Liver (tissue), 7 donors: ENCODE measurements at regions not wholly inside any gene's neighbourhood (a gene's known extent, or its start where the extent isn't known, plus 50 kb on each side); places are given as distances from the start of the nearest gene placed in this dataset.

Experiments
- DNase-seq: peaks from one replicate; pipeline ENCODE4 v3.0.0-alpha.2; 2017; ENCODE audit warnings: low spot score
- H3K27ac ChIP-seq, 2 donors: one replicate each; pipeline ENCODE4 v1.7.0; 2013; ENCODE audit warnings: inconsistent platforms in 2 of 2, low read length in 2 of 2, control low read depth in 1 of 2, low read depth in 1 of 2, mild to moderate bottlenecking in 1 of 2
- H3K27me3 ChIP-seq, 4 donors: one replicate each; pipeline versions ENCODE4 v1.6.1 to v1.7.0; 2013; ENCODE audit warnings: low read length in 3 of 4, inconsistent platforms in 1 of 4, mild to moderate bottlenecking in 1 of 4, moderate library complexity in 1 of 4; ENCODE audit not compliant: control insufficient read depth in 4 of 4, insufficient read depth in 4 of 4
- H3K36me3 ChIP-seq, 4 donors: one replicate each; pipeline versions ENCODE4 v1.6.1 to v1.7.0; 2013; ENCODE audit warnings: low read length in 3 of 4, mild to moderate bottlenecking in 3 of 4, low read depth in 1 of 4, moderate library complexity in 1 of 4; ENCODE audit not compliant: control insufficient read depth in 4 of 4, insufficient read depth in 3 of 4
- H3K4me1 ChIP-seq, 4 donors: one replicate each; pipeline versions ENCODE4 v1.6.1 to v1.7.0; 2013; ENCODE audit warnings: low read length in 3 of 4, mild to moderate bottlenecking in 3 of 4, moderate library complexity in 1 of 4; ENCODE audit not compliant: control insufficient read depth in 4 of 4, insufficient read depth in 4 of 4
- H3K4me3 ChIP-seq, 3 donors: one replicate each; pipeline versions ENCODE4 v1.6.1 to v1.7.0; 2013; ENCODE audit warnings: low read length in 3 of 3, control low read depth in 1 of 3, low read depth in 1 of 3, mild to moderate bottlenecking in 1 of 3
- H3K9ac ChIP-seq, 2 donors: one replicate each; pipeline ENCODE4 v1.7.0; 2013; ENCODE audit warnings: low read length in 2 of 2, mild to moderate bottlenecking in 2 of 2, moderate library complexity in 2 of 2, control low read depth in 1 of 2, low read depth in 1 of 2
- H3K9me3 ChIP-seq, 4 donors: one replicate each; pipeline versions ENCODE4 v1.6.1 to v1.7.0; 2013; ENCODE audit warnings: low read length in 3 of 4; ENCODE audit not compliant: control insufficient read depth in 4 of 4
- EGR1 ChIP-seq, 2 donors: IDR thresholded peaks; 2 replicates each; pipeline ENCODE4 v1.6.1; 2016 to 2018; ENCODE audit warnings: antibody characterized with exemption in 2 of 2, low read depth in 2 of 2
- FOXA1 ChIP-seq: IDR thresholded peaks from 2 replicates; pipeline ENCODE4 v1.6.1; 2016; ENCODE audit warnings: antibody characterized with exemption
- FOXA2 ChIP-seq: IDR thresholded peaks from 2 replicates; pipeline ENCODE4 v1.6.1; 2016; ENCODE audit warnings: antibody characterized with exemption
- GABPA ChIP-seq, 2 donors: IDR thresholded peaks in 1 of 2; conservative IDR thresholded peaks in 1 of 2; 2 replicates each; pipeline ENCODE4 v1.6.1; 2016; ENCODE audit warnings: antibody characterized with exemption in 2 of 2, mild to moderate bottlenecking in 1 of 2, moderate library complexity in 1 of 2
- HNF4A ChIP-seq, 2 donors: conservative IDR thresholded peaks; 2 replicates each; pipeline ENCODE4 v1.6.1; 2016; ENCODE audit warnings: antibody characterized with exemption in 2 of 2, mild to moderate bottlenecking in 2 of 2
- JUND ChIP-seq, 2 donors: IDR thresholded peaks; 2 replicates each; pipeline ENCODE4 v1.6.1; 2016; ENCODE audit warnings: antibody characterized with exemption in 2 of 2
- NR2F2 ChIP-seq: IDR thresholded peaks from 2 replicates; pipeline ENCODE4 v1.6.1; 2016; ENCODE audit warnings: antibody characterized with exemption
- RXRA ChIP-seq, 2 donors: IDR thresholded peaks; 2 replicates each; pipeline ENCODE4 v1.6.1; 2017 to 2018; ENCODE audit warnings: antibody characterized with exemption in 2 of 2, mild to moderate bottlenecking in 1 of 2
- SP1 ChIP-seq: IDR thresholded peaks from 2 replicates; pipeline ENCODE4 v1.6.1; 2018; ENCODE audit warnings: antibody characterized with exemption, mild to moderate bottlenecking
- TAF1 ChIP-seq: conservative IDR thresholded peaks from 2 replicates; pipeline ENCODE4 v1.6.1; 2016; ENCODE audit warnings: antibody characterized with exemption, mild to moderate bottlenecking
- YY1 ChIP-seq: IDR thresholded peaks from 2 replicates; pipeline ENCODE4 v1.6.1; 2016; ENCODE audit warnings: antibody characterized with exemption, mild to moderate bottlenecking
- WGBS: extraction: QIAGEN DNeasy Blood & Tissue Kit; methylation state at CpG from one replicate; pipeline ENCODE4 v1.1.7; 2013; 5-methylcytosine and 5-hydroxymethylcytosine counted together
- TF ChIP-seq, protein P1 (sequence below): IDR thresholded peaks from 2 replicates; pipeline ENCODE4 v1.6.1; 2016; ENCODE audit warnings: antibody characterized with exemption, mild to moderate bottlenecking
- donor health status: healthy.
- donor health status: healthy.
- donor health status: healthy.
- donor health status: healthy.

DNA sequence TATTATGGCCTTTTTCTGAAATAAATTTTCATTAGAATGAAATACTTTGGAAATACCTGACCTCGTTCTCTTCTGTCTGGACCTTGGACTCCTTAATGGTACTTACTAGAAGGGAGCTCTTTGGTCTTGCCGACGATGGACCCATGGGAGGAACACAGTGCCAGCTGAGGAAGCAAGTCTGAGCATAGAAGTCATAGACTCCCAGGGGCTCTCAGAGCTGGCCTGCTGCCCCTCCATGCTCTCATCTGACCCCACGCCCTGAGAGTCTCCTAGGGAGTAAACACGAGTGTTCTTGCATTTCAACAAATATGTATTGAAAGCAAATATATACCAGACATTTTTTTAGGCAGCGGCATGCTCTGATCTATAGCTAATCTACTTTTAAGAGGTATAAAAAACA, 87.8 kb downstream of the PLEKHG1 start:
- H3K4me3 ChIP-seq: no peak overlapping the region
- no peak for DNase-seq
- WGBS: 60% methylated on average over 6 of the region's 6 CpGs
- peaks cover 0 to 4% (median 0%) of the 10 kb centered on the region in 4 donors for H3K4me1 ChIP-seq
- H3K27ac ChIP-seq: no peak overlapping the region
- peak; percentile 11 to 57 for TF ChIP-seq HNF4A (conservative IDR thresholded peaks at IDR 0.05)
- TF ChIP-seq EGR1 (IDR thresholded peaks at IDR 0.05; ENCODE audit: low read depth in 2 of 2): no peak
- no peaks in the 10 kb centered on the region for H3K27me3 ChIP-seq
- no peaks in the 10 kb centered on the region for H3K36me3 ChIP-seq
- H3K9ac ChIP-seq: no peak overlapping the region
- H3K9me3 ChIP-seq: no peaks in the 10 kb centered on the region

DNA sequence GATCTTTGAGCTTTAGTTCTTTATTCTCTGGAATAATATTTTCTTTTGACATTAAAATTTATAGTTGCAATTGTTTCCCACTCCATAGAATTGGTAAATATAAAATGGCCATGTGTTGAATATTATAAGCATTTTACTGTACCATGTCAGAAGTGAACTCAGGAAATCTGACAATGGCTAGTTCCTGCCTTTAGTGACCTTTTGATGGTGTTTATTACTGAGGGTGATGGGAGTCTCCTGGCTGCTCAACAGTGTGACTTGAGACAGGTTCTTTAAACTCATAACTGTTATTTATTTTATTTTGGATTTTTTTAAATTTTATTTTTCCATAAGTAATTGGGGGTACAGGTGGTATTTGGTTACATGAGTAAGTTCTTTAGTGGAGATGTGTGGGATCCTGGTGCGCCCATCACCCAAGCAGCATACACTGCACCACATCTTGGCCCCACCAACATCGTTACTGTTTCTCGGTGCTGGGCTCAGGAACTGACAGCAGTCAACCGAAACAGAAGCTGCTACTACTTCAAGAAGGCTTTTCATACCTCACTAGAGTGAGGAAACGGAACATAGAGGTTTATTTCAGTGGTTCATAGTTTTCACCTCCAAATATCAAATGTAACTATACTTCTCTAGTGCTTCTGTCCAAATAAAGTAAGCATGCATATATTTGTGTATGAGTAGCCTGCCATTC, 90.4 kb downstream of the PLEKHG1 start:
- no peaks in the 10 kb centered on the region for H3K9me3 ChIP-seq
- no peak overlapping the region for H3K27ac ChIP-seq
- no peak for DNase-seq
- no peaks in the 10 kb centered on the region for H3K27me3 ChIP-seq
- no peaks in the 10 kb centered on the region for H3K36me3 ChIP-seq
- no peak overlapping the region for H3K4me3 ChIP-seq
- 94% methylated on average over 5 of the region's 5 CpGs for WGBS
- TF ChIP-seq NR2F2 (peak; percentile 56), FOXA2 (no peak), FOXA1 (no peak), SP1 (no peak), GABPA (IDR thresholded peaks at IDR 0.05 in 1 of 2, conservative IDR thresholded peaks at IDR 0.05 in 1 of 2) (no peak), JUND (IDR thresholded peaks at IDR 0.05) (no peak)
- H3K9ac ChIP-seq: no peak overlapping the region
- H3K4me1 ChIP-seq: peaks cover 0 to 4% (median 0%) of the 10 kb centered on the region in 4 donors

DNA sequence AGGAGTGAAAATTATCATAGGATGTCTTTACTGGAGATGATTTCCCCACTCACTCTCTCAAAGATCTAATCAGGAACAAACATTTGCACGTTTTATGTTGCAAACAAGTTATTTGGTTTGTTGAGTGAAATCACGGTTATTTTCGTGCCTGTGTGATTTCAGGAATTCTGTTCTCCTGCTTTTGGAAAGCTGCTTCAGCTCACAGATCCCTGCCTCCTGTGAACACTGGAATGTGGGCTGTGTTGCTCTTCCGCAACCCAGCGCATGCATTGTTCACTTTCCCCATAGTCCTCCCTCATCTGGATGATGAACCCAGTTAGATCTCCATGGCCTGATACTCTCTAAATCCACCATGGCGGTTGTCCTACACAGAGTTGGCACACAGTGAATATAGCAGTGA, 91.0 kb downstream of the PLEKHG1 start:
- TF ChIP-seq JUND (IDR thresholded peaks at IDR 0.05) (no peak), FOXA2 (no peak), YY1 (no peak), RXRA (IDR thresholded peaks at IDR 0.05) (no peak), GABPA (IDR thresholded peaks at IDR 0.05 in 1 of 2, conservative IDR thresholded peaks at IDR 0.05 in 1 of 2) (no peak), TAF1 (no peak)
- TF ChIP-seq, protein P1, sequence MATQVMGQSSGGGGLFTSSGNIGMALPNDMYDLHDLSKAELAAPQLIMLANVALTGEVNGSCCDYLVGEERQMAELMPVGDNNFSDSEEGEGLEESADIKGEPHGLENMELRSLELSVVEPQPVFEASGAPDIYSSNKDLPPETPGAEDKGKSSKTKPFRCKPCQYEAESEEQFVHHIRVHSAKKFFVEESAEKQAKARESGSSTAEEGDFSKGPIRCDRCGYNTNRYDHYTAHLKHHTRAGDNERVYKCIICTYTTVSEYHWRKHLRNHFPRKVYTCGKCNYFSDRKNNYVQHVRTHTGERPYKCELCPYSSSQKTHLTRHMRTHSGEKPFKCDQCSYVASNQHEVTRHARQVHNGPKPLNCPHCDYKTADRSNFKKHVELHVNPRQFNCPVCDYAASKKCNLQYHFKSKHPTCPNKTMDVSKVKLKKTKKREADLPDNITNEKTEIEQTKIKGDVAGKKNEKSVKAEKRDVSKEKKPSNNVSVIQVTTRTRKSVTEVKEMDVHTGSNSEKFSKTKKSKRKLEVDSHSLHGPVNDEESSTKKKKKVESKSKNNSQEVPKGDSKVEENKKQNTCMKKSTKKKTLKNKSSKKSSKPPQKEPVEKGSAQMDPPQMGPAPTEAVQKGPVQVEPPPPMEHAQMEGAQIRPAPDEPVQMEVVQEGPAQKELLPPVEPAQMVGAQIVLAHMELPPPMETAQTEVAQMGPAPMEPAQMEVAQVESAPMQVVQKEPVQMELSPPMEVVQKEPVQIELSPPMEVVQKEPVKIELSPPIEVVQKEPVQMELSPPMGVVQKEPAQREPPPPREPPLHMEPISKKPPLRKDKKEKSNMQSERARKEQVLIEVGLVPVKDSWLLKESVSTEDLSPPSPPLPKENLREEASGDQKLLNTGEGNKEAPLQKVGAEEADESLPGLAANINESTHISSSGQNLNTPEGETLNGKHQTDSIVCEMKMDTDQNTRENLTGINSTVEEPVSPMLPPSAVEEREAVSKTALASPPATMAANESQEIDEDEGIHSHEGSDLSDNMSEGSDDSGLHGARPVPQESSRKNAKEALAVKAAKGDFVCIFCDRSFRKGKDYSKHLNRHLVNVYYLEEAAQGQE: no peak
- H3K27ac ChIP-seq: no peak overlapping the region
- WGBS: 90% methylated on average over 6 of the region's 6 CpGs
- no peaks in the 10 kb centered on the region for H3K27me3 ChIP-seq
- DNase-seq: no peak
- peaks cover 0 to 4% (median 0%) of the 10 kb centered on the region in 4 donors for H3K4me1 ChIP-seq
- H3K9me3 ChIP-seq: no peaks in the 10 kb centered on the region
- H3K36me3 ChIP-seq: no peaks in the 10 kb centered on the region
- no peak overlapping the region for H3K9ac ChIP-seq
- H3K4me3 ChIP-seq: no peak overlapping the region
